SK-N-SH treated with all-trans-retinoic acid at 6 μM for 48 hours (cell line): ENCODE measurements at regions not wholly inside any gene's neighbourhood (a gene's known extent, or its start where the extent isn't known, plus 50 kb on each side); places are given as distances from the start of the nearest gene placed in this dataset.

Source experiments
- ESRRG ChIP-seq: fragments of 250-450 bp; sonication (Bioruptor Pico); IDR thresholded peaks from 2 replicates; pipeline ENCODE4 v1.6.1; 2021; ENCODE audit warnings: mild to moderate bottlenecking
- TF ChIP-seq, protein P1 (sequence below): fragments of 250-450 bp; sonication (Bioruptor Pico); IDR thresholded peaks from 2 replicates; pipeline ENCODE4 v1.8.0; 2020; ENCODE audit warnings: mild to moderate bottlenecking, moderate library complexity, borderline replicate concordance

DNA sequence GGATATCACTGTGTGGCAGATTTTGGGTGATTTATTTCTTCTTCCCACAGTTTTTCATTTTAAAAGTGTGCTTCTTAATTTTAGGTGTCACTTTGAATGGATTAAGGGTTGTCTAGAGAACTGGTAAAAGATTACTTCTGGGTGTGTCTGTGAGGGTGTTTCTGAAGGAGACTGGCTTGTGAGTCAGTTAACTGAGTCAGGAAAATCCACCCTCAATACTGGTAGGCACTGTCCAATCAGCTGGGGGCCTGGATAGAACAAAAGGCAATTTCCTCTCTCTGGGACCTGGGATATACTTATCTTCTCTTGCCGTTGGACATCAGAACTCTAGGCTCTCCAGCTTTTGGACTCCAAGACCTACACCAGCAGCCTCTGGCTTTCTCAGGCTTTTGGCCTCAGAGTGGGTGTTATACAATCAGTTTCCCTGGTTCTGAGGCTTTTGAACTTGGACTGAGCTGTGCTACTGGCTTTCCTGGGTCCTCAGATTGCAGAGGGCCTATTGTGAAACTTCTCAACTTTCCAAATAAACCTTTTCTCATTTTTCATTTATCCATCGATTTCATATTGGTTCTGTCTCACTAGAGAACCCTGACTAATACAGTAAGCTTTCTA, 413.1 kb downstream of the GBA3 start:
- TF ChIP-seq ESRRG = no peak
- TF ChIP-seq, protein P1, sequence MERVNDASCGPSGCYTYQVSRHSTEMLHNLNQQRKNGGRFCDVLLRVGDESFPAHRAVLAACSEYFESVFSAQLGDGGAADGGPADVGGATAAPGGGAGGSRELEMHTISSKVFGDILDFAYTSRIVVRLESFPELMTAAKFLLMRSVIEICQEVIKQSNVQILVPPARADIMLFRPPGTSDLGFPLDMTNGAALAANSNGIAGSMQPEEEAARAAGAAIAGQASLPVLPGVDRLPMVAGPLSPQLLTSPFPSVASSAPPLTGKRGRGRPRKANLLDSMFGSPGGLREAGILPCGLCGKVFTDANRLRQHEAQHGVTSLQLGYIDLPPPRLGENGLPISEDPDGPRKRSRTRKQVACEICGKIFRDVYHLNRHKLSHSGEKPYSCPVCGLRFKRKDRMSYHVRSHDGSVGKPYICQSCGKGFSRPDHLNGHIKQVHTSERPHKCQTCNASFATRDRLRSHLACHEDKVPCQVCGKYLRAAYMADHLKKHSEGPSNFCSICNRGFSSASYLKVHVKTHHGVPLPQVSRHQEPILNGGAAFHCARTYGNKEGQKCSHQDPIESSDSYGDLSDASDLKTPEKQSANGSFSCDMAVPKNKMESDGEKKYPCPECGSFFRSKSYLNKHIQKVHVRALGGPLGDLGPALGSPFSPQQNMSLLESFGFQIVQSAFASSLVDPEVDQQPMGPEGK (CRISPR knock-in tag) = no peak
